Vagina (tissue), 2 donors: ENCODE measurements at regions not wholly inside any gene's neighbourhood (a gene's known extent, or its start where the extent isn't known, plus 50 kb on each side); places are given as distances from the start of the nearest gene placed in this dataset.

Experiments used
- DNase-seq, 2 donors: peaks; one replicate each; pipeline ENCODE4 v3.0.0-alpha.2; 2017; ENCODE audit errors: extremely low spot score in 2 of 2
- H3K27ac ChIP-seq: fragments of 200-600 bp; sonication (generic); one replicate; pipeline ENCODE4 v1.5.1; 2019
- H3K27me3 ChIP-seq: fragments of 200-600 bp; sonication (generic); one replicate; pipeline ENCODE4 v1.5.1; 2019
- H3K36me3 ChIP-seq, 2 donors: fragments of 200-600 bp; sonication (generic); one replicate each; pipeline ENCODE4 v1.5.1; 2017 to 2019
- H3K4me1 ChIP-seq: fragments of 200-600 bp; sonication (generic); one replicate; pipeline ENCODE4 v1.5.1; 2019
- H3K4me3 ChIP-seq, 2 donors: fragments of 200-600 bp; sonication (generic); 1 replicate in 1 of 2; 2 replicates in 1 of 2; pipeline ENCODE4 v1.5.1; 2016 to 2019
- H3K9me3 ChIP-seq: fragments of 200-600 bp; sonication (generic); one replicate; pipeline ENCODE4 v1.5.1; 2019
- POLR2A ChIP-seq, 2 donors: fragments of 450-650 bp; IDR thresholded peaks; one replicate each; pipeline ENCODE4 v1.6.1; 2017; ENCODE audit warnings: antibody characterized with exemption in 2 of 2, mild to moderate bottlenecking in 2 of 2, moderate library complexity in 2 of 2
- POLR2AphosphoS5 ChIP-seq, 2 donors: sonication (generic); formaldehyde crosslinking; IDR thresholded peaks; one replicate each; pipeline ENCODE4 v1.9.0; 2017; ENCODE audit warnings: antibody characterized with exemption in 2 of 2, mild to moderate bottlenecking in 2 of 2, low read depth in 1 of 2; ENCODE audit not compliant: insufficient read depth in 1 of 2
- intact Hi-C: fragments of 100-400 bp; cut with DNase I; formaldehyde crosslinking; loops from one replicate; pipeline ENCODE4 v1.15.1; 2023
- TF ChIP-seq, protein P1 (sequence below), 3 experiments: fragments of 450-650 bp in 2 of 3; fragments of 200-600 bp in 1 of 3; sonication (generic) in 1 of 3; IDR thresholded peaks; one replicate each; pipeline ENCODE4 v1.5.1; 2017 to 2019; ENCODE audit warnings: antibody characterized with exemption in 3 of 3, mild to moderate bottlenecking in 2 of 3, moderate library complexity in 2 of 3

DNA sequence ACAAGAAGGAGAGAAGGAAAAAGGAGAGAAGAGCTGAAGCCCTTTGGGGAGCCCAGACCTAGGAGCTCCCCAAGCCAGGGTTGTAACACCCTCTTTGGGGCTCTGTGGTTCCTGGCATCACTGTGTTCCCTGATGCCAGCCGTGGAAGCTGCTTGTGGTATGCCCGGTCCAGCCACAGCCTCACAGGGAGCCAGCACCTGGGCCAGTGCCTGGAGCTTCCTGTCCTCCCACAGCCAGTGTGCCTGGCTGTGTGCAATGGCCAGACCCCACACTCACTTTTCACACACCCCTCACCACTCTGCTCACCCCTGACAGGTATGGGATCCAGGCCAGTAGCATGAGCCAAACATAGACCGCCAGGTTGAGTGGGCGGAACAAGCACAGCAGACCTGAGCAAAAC is 834.7 kb downstream of the FLRT2 start:
- H3K27ac ChIP-seq, result no peak overlapping the region
- intact Hi-C loops, result no loop called here
- H3K27me3 ChIP-seq, result no peaks in the 10 kb centered on the region
- H3K36me3 ChIP-seq, result no peaks in the 10 kb centered on the region
- DNase-seq, result no peak
- no peak for TF ChIP-seq POLR2A (IDR thresholded peaks at IDR 0.05)
- TF ChIP-seq, protein P1, sequence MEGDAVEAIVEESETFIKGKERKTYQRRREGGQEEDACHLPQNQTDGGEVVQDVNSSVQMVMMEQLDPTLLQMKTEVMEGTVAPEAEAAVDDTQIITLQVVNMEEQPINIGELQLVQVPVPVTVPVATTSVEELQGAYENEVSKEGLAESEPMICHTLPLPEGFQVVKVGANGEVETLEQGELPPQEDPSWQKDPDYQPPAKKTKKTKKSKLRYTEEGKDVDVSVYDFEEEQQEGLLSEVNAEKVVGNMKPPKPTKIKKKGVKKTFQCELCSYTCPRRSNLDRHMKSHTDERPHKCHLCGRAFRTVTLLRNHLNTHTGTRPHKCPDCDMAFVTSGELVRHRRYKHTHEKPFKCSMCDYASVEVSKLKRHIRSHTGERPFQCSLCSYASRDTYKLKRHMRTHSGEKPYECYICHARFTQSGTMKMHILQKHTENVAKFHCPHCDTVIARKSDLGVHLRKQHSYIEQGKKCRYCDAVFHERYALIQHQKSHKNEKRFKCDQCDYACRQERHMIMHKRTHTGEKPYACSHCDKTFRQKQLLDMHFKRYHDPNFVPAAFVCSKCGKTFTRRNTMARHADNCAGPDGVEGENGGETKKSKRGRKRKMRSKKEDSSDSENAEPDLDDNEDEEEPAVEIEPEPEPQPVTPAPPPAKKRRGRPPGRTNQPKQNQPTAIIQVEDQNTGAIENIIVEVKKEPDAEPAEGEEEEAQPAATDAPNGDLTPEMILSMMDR (IDR thresholded peaks at IDR 0.05), result no peak
- TF ChIP-seq POLR2AphosphoS5 (IDR thresholded peaks at IDR 0.05; ENCODE audit: insufficient read depth in 1 of 2, low read depth in 1 of 2), result no peak
- H3K4me1 ChIP-seq, result no peaks in the 10 kb centered on the region
- H3K9me3 ChIP-seq, result no peaks in the 10 kb centered on the region
- H3K4me3 ChIP-seq, result no peak overlapping the region

DNA sequence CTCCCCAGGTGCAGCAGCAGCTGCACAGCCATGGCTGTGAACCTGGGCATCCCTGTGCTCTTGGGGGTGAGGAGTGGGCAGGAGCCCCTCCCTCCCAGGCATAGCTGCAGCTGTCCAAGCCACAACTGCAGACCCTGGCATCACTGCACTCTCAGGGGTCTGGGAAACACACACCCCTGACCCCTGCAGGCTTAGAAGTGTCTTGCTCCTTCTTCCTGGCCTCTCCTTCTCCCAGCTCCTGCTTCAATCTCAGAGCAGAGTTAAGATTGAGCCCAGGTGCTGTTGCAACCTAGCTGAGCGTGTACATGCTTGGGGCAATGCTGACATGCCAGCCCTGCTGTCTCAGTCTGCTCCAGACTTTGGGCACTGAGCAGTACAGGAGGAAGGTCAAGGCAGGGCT is 833.6 kb downstream of the FLRT2 start:
- intact Hi-C loops, result no loop called here
- no peak overlapping the region for H3K27ac ChIP-seq
- no peak for DNase-seq
- no peak overlapping the region for H3K4me3 ChIP-seq
- H3K36me3 ChIP-seq, result no peaks in the 10 kb centered on the region
- H3K4me1 ChIP-seq, result no peaks in the 10 kb centered on the region
- H3K9me3 ChIP-seq, result no peaks in the 10 kb centered on the region
- TF ChIP-seq POLR2AphosphoS5 (IDR thresholded peaks at IDR 0.05; ENCODE audit: insufficient read depth in 1 of 2, low read depth in 1 of 2), result no peak
- no peak for TF ChIP-seq POLR2A (IDR thresholded peaks at IDR 0.05)
- TF ChIP-seq, protein P1 (IDR thresholded peaks at IDR 0.05), result no peak
- no peaks in the 10 kb centered on the region for H3K27me3 ChIP-seq

DNA sequence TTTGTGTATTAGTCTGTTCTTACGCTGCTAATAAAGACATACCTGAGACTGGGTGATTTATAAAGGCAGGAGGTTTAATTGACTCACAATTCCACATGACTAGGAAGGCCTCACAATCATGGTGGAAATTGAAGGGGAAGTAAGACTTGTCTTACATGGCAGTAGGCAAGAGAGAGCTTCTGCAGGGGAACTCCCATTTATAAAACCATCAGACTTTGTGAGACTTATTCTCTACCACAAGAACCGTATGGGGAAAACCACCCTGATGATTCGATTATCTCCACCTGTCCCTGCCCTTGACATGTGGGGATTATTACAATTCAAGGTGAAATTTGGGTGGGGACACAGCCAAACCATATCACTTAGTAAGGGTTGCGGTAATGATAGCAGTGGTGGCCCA is 833.1 kb downstream of the FLRT2 start:
- H3K36me3 ChIP-seq, result no peaks in the 10 kb centered on the region
- H3K4me3 ChIP-seq, result no peak overlapping the region
- no peaks in the 10 kb centered on the region for H3K9me3 ChIP-seq
- intact Hi-C loops, result no loop called here
- TF ChIP-seq, protein P1 (IDR thresholded peaks at IDR 0.05), result no peak
- no peak for TF ChIP-seq POLR2AphosphoS5 (IDR thresholded peaks at IDR 0.05; ENCODE audit: insufficient read depth in 1 of 2, low read depth in 1 of 2)
- no peak for TF ChIP-seq POLR2A (IDR thresholded peaks at IDR 0.05)
- H3K27me3 ChIP-seq, result no peaks in the 10 kb centered on the region
- H3K4me1 ChIP-seq, result no peaks in the 10 kb centered on the region
- no peak overlapping the region for H3K27ac ChIP-seq
- DNase-seq, result no peak

DNA sequence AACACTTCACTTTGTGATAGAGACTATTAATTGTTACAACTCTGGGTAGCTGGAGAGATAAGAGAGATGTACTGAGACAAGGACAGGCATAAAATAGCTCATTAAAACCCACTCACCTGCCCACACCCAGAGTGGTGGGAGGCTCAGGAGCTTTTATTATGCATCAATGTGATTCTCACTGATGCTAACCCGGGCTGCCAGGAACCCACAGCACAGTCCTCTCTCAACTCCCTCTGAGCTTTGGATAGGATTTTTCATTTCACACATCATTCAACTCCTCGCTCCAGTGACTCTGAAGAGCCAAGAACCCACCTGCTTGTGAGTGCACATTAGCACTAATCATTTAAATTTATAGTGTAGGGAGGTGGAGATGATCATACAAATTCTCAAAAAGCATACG is 827.9 kb downstream of the FLRT2 start:
- Histone ChIP-seq H3K27ac (no peak overlapping the region), H3K4me3 (no peak overlapping the region), H3K27me3 (no peaks in the 10 kb centered on the region), H3K36me3 (no peaks in the 10 kb centered on the region), H3K4me1 (no peaks in the 10 kb centered on the region), H3K9me3 (no peaks in the 10 kb centered on the region)
- DNase-seq, result no peak
- intact Hi-C loops, result no loop called here
- TF ChIP-seq POLR2AphosphoS5 (IDR thresholded peaks at IDR 0.05; ENCODE audit: insufficient read depth in 1 of 2, low read depth in 1 of 2), result no peak
- TF ChIP-seq POLR2A (IDR thresholded peaks at IDR 0.05), result no peak
- TF ChIP-seq, protein P1 (IDR thresholded peaks at IDR 0.05), result no peak

DNA sequence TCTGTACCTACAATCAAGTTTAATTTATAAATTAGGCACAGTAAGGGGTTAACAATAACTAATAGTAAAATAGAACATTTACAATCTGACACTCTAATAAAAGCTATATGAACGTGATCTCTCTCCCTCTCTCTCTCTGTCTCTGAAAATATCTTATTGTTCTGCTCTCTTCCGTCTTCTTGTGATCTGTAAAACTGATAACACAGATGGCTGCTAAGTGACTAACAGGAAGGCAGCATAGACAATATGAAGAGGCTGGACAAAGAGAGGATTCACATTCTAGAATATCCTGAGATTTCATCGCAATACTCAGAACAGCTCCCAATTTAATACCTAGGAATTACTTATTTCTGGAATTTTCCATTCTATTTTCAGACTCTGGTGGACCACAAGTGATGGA is 827.2 kb downstream of the FLRT2 start:
- DNase-seq, result no peak
- H3K4me1 ChIP-seq, result no peaks in the 10 kb centered on the region
- H3K27me3 ChIP-seq, result no peaks in the 10 kb centered on the region
- TF ChIP-seq, protein P1 (IDR thresholded peaks at IDR 0.05), result no peak
- no peak for TF ChIP-seq POLR2AphosphoS5 (IDR thresholded peaks at IDR 0.05; ENCODE audit: insufficient read depth in 1 of 2, low read depth in 1 of 2)
- no peak for TF ChIP-seq POLR2A (IDR thresholded peaks at IDR 0.05)
- intact Hi-C loops, result no loop called here
- no peak overlapping the region for H3K4me3 ChIP-seq
- H3K36me3 ChIP-seq, result no peaks in the 10 kb centered on the region
- H3K27ac ChIP-seq, result no peak overlapping the region
- H3K9me3 ChIP-seq, result no peaks in the 10 kb centered on the region
